ENCODE measurements at regions not wholly inside any gene's neighbourhood (a gene's known extent, or its start where the extent isn't known, plus 50 kb on each side); places are given as distances from the start of the nearest gene placed in this dataset.

DNA sequence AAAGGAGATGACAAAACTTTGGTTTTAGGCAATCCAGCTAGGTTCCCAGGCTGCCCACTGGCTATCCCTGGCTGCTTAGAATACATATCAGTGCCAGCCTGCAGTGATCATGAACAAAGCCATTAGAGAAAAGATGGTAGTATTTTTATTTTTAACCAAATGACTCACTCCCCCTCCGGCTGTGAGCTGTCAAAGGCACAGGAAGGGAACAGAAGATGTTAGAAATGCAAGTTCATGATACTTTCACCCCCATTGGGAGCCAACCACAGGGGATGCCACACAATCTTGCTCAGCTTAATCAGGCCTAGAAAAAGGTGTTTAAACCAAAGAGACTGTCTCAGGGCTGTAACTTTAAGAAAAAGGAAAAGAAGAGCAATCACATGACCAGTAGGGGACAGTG, 70.3 kb upstream of the ASTN2 start:
- no peaks in the 10 kb centered on the region for H3K4me1 ChIP-seq (ENCODE audit: insufficient read depth, low read length, poor library complexity, severe bottlenecking)
- no peak overlapping the region for H3K27ac ChIP-seq (ENCODE audit: low read depth, low read length, poor library complexity, severe bottlenecking)
- no peak overlapping the region for H2AFZ ChIP-seq (ENCODE audit: low read length)
- intact Hi-C loops (cut with micrococcal nuclease; ENCODE audit: unreplicated experiment), result no loop called here
- ChIA-PET CTCF (ENCODE audit: unreplicated experiment) (no interaction called here), POLR2A (no interaction called here)
- no peaks in the 10 kb centered on the region for H3K9me3 ChIP-seq (ENCODE audit: low read length)
- H3K36me3 ChIP-seq (ENCODE audit: insufficient read depth, low read length), result no peaks in the 10 kb centered on the region
- TF ChIP-seq, protein P1, sequence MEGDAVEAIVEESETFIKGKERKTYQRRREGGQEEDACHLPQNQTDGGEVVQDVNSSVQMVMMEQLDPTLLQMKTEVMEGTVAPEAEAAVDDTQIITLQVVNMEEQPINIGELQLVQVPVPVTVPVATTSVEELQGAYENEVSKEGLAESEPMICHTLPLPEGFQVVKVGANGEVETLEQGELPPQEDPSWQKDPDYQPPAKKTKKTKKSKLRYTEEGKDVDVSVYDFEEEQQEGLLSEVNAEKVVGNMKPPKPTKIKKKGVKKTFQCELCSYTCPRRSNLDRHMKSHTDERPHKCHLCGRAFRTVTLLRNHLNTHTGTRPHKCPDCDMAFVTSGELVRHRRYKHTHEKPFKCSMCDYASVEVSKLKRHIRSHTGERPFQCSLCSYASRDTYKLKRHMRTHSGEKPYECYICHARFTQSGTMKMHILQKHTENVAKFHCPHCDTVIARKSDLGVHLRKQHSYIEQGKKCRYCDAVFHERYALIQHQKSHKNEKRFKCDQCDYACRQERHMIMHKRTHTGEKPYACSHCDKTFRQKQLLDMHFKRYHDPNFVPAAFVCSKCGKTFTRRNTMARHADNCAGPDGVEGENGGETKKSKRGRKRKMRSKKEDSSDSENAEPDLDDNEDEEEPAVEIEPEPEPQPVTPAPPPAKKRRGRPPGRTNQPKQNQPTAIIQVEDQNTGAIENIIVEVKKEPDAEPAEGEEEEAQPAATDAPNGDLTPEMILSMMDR (conservative IDR thresholded peaks at IDR 0.05; ENCODE audit: low read length), result no peak
- TF ChIP-seq EZH2phosphoT487 (IDR thresholded peaks at IDR 0.05; ENCODE audit: borderline replicate concordance, low read depth, low read length), result no peak
- H3K4me3 ChIP-seq (ENCODE audit: low read depth, low read length, poor library complexity, severe bottlenecking), result no peak overlapping the region
- H3K79me2 ChIP-seq (ENCODE audit: insufficient read depth, low read depth, low read length), result no peaks in the 10 kb centered on the region
- BruUV-seq (replicated peaks), result no TSS peak
- H4K20me1 ChIP-seq (ENCODE audit: insufficient read depth, low read length), result no peaks in the 10 kb centered on the region
- H3K4me2 ChIP-seq (ENCODE audit: low read length), result no peak overlapping the region
- DNase-seq (ENCODE audit: low spot score), result no peak
- no peaks in the 10 kb centered on the region for H3K9me2 ChIP-seq (ENCODE audit: insufficient read depth, low read length)

DNA sequence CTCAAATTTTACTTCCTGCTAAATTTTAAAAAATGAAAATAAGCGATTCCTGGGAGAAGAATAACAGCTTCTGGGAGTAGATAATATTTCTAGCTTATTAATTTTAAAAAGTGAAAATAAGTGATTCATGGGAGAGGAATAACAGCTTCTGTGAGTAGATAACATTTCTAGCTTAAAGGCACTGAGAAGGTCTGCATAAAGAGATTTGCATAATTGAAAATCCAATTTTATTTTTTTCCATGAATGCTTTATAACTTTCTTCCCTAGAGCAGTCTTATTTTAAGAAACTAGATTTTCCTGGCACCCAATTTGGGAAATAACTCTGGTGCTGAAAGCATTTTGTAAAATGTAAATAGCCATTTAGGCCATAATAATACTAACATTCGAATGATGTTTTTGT, 65.9 kb upstream of the ASTN2 start:
- intact Hi-C loops (cut with micrococcal nuclease; ENCODE audit: unreplicated experiment), result no loop called here
- TF ChIP-seq, protein P1 (conservative IDR thresholded peaks at IDR 0.05; ENCODE audit: low read length), result no peak
- TF ChIP-seq EZH2phosphoT487 (IDR thresholded peaks at IDR 0.05; ENCODE audit: borderline replicate concordance, low read depth, low read length), result no peak
- no peak overlapping the region for H3K4me3 ChIP-seq (ENCODE audit: low read depth, low read length, poor library complexity, severe bottlenecking)
- no peak overlapping the region for H3K27ac ChIP-seq (ENCODE audit: low read depth, low read length, poor library complexity, severe bottlenecking)
- BruUV-seq (replicated peaks), result no TSS peak
- no peaks in the 10 kb centered on the region for H4K20me1 ChIP-seq (ENCODE audit: insufficient read depth, low read length)
- no peaks in the 10 kb centered on the region for H3K9me3 ChIP-seq (ENCODE audit: low read length)
- no peak overlapping the region for H3K4me2 ChIP-seq (ENCODE audit: low read length)
- no peaks in the 10 kb centered on the region for H3K9me2 ChIP-seq (ENCODE audit: insufficient read depth, low read length)
- ChIA-PET POLR2A (interaction anchor here (0.6 to 0.7 kb wide), 2 partner anchors 58 to 1035 kb away, joined by 3 to 4 read pairs; no protein-coding TSS in a partner anchor), CTCF (ENCODE audit: unreplicated experiment) (no interaction called here)
- no peak overlapping the region for H2AFZ ChIP-seq (ENCODE audit: low read length)
- no peaks in the 10 kb centered on the region for H3K4me1 ChIP-seq (ENCODE audit: insufficient read depth, low read length, poor library complexity, severe bottlenecking)
- no peaks in the 10 kb centered on the region for H3K79me2 ChIP-seq (ENCODE audit: insufficient read depth, low read depth, low read length)
- no peak for DNase-seq (ENCODE audit: low spot score)
- H3K36me3 ChIP-seq (ENCODE audit: insufficient read depth, low read length), result no peaks in the 10 kb centered on the region

DNA sequence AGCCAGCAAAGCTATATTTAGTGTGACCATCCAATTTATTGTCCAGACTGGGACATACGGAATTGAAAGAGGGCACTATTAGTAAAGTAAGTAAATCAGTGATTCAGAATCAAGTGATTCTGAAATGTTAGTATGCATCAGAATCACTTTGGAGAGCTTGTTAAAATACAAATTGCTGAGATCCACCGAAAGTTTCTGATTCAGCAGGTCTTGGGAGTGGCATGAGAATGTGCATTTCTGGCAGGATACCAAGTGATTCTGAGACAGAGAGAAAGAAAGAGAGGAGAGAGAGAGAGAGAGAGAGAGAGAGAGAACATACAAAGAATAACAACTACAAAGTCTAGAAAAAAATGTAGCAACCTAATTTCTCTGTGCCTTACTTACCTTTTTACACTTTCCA, 65.4 kb upstream of the ASTN2 start:
- Histone ChIP-seq H3K4me3 (ENCODE audit: low read depth, low read length, poor library complexity, severe bottlenecking) (no peak overlapping the region), H3K27ac (ENCODE audit: low read depth, low read length, poor library complexity, severe bottlenecking) (no peak overlapping the region), H3K9me2 (ENCODE audit: insufficient read depth, low read length) (no peaks in the 10 kb centered on the region), H3K79me2 (ENCODE audit: insufficient read depth, low read depth, low read length) (no peaks in the 10 kb centered on the region), H3K36me3 (ENCODE audit: insufficient read depth, low read length) (no peaks in the 10 kb centered on the region), H3K4me2 (ENCODE audit: low read length) (no peak overlapping the region), H2AFZ (ENCODE audit: low read length) (no peak overlapping the region), H4K20me1 (ENCODE audit: insufficient read depth, low read length) (no peaks in the 10 kb centered on the region), H3K4me1 (ENCODE audit: insufficient read depth, low read length, poor library complexity, severe bottlenecking) (no peaks in the 10 kb centered on the region), H3K9me3 (ENCODE audit: low read length) (no peaks in the 10 kb centered on the region)
- CTCF ChIA-PET (ENCODE audit: unreplicated experiment), result no interaction called here
- TF ChIP-seq, protein P1 (conservative IDR thresholded peaks at IDR 0.05; ENCODE audit: low read length), result no peak
- no peak for TF ChIP-seq EZH2phosphoT487 (IDR thresholded peaks at IDR 0.05; ENCODE audit: borderline replicate concordance, low read depth, low read length)
- no TSS peak for BruUV-seq (replicated peaks)
- intact Hi-C loops (cut with micrococcal nuclease; ENCODE audit: unreplicated experiment), result no loop called here
- POLR2A ChIA-PET, result interaction anchor here (0.6 to 0.7 kb wide), 3 partner anchors 58 to 1311 kb away, joined by 3 to 4 read pairs (median 3); no protein-coding TSS in a partner anchor
- no peak for DNase-seq (ENCODE audit: low spot score)
